ENCODE measurements at regions not wholly inside any gene's neighbourhood (a gene's known extent, or its start where the extent isn't known, plus 50 kb on each side); places are given as distances from the start of the nearest gene placed in this dataset.

DNA sequence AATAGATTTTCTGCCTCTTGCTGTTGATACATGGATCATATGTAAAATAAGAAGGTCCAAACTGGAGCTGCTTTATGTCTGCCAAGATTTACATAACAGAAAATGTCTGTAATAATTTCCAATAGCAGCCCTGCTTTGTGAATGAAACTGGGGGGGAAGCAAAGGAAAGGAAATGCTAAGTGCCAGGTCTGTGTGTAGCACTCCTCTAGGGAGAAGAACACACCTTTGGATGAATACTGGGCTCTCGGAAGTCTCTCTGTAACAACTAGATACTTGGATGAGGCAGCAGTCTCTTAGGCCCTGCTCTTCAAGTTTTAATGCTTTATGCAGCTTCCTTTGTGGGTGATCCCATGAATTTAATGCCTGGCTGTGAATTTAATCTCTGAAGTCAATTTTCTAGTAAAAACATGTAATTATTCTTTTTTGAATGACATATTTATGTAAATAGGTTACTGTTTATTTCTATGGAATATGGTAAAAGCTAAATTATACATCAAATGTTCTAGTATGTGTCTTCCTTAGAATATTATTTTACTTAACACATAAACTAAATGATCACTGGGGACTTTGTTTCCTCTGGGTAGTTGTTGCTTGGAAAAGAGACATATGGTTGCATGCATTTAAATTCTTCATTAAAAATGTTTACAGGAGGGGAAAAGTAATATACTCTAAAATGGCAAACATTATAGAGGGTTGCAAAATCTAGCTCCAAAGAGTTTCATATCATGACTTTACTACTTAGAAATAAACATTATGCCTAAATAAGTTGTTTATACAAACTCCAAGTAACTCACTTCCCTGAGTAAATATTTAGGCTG is 336.6 kb upstream of the CWC22 start:
- no peak for DNase-seq

DNA sequence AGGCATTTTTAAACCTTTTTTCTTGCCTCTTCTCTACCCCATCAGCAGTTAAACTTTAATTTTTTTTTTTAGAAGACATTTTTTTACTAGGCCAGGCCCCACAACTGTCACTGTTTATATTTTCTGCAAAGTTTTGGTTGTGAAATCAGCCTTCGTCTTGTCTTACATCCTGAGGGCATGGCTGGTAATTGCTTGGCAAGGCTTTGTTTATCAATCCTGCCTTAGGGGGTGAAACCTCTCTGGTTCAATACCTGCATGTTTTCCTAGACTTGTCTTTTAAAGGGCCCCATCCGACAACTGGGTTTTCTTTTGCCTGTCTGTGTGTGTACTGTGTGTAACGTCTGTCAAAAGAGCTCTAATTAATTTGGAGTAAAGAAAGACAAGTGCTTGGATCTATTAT is 330.0 kb upstream of the CWC22 start:
- DNase-seq, result no peak

DNA sequence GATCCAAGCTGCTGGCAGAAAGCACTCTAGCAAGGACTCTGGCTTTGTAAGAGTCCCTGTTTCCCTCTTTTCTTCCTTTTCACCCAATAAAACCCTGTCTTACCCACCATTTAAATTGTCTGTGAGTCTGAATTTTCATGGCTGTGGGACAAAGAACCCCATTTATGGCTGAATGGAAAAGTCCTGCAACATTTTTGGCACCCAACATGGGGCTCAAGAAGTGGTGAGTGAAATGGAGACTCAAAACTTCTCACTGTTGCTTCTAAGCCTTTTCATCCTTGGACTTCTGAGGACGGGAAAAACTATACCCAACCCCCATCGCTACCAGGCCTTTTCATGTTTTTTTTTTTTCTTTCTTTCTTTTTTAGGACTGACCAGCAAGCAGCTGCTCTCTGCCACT is 329.5 kb upstream of the CWC22 start:
- no peak for DNase-seq

DNA sequence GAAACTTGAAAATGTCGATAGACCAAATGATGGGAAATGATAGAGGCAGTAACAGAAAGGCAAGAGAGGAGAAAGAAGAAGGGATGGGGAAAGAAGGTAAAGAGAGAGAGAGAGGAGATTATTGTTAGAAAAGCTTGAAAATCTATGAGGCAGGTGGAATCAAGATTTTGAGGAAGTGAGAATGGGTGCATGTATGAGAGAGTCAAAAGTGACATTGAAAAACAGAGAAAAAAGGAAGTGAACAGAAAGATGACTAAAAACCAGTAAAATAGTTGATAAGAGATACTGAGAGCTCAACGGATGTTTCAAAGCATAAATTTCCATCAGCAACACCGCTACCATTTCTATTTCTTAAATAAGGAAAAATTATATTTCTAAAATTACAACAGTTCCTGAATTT is 327.4 kb upstream of the CWC22 start:
- no peak for DNase-seq

DNA sequence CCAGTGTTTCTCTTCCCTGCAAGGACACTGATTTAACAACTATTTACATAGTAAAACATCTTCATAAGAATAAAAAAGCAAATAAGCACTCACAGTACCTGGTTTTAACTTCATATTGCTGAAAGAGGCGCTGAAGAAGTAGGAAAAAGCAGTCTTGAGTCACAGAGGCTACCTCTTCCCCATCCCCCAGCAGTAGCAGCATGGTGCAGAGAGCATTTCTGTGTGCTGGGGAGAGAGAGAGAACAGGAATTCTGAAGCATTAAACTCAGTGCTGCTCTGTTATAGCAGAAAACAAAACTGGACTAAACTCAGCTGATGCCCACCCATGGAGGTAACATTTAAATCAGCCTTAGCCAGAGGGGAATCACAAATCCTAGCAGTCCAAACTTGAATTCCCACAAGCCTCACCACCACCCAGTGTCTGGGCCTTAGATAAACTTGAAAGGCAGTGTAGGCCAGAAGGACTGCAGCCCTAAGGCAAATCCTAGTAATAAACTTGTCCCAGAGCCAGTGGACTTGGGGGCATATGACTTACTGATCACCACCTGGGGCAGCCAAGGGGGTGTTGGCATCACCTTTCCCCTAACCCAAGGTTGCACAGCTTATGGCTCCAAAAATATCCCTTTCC is 321.8 kb upstream of the CWC22 start:
- DNase-seq, result no peak

DNA sequence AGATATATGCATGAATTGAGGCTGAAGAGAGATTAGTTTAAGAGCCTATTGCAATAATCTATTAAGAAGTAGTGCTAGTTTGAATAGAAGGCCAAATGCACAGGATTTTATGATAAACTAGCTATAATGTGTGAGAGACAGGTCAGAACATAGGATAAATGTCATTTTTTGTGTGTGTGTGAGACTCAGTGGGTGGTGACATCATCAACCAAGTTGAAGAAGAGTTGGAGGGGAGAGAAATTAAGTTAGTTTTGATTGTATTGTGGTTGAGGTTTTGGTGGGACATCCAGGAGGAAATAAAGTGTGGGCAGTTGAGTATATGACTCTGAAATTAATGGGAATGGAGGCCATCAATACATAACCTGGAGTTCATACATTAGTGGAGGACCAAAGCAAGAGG is 320.1 kb upstream of the CWC22 start:
- DNase-seq, result no peak

DNA sequence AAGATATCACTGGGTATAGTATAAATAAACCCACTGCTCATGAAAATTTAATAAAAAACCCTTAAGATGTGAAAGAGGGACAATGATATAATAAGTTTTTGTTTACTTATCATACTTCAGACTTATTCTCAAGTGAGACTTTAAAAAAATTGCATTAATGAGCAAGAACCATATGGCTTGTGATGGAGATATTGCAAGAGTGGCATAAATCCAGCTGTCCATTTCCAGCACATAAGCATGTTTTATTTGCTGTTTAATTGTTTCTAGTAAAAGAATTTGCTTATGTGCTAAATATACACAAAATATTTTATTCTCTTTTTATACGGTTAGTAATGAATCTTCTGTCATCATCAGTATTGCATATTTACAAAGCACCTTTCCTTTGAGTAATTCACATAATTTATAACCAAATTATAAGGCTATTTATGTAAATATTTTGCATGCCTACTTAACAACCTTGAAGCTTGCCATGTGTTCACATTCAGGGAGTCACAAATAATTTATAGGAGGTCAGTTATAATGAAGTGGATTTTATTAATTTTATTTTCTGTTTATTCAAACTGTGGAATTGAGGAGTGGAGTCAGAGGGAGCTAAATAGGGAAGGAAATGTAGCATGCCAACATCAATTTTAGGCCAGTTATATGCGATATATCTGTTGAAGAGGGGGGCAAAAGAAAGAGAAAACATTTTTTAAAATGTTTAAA is 318.5 kb upstream of the CWC22 start:
- DNase-seq, result no peak

DNA sequence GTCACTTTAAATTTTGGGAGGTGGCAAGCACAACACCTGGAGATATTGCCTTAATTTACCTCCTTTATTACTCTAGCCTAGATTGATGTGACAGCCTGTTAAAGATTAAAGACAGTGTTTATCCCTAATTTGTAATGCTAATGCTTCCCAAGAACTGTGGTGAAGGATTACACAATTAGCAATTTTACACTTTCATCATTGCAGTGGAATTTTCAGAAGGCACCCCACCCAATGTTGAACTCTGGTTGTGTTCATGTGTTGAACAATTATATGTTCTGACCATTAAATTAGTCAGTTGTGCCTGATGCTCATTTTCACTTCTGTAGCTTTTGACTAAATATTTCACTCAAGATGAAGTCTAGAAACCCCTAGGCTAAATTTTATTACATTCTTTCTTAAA is 317.1 kb upstream of the CWC22 start:
- no peak for DNase-seq

DNA sequence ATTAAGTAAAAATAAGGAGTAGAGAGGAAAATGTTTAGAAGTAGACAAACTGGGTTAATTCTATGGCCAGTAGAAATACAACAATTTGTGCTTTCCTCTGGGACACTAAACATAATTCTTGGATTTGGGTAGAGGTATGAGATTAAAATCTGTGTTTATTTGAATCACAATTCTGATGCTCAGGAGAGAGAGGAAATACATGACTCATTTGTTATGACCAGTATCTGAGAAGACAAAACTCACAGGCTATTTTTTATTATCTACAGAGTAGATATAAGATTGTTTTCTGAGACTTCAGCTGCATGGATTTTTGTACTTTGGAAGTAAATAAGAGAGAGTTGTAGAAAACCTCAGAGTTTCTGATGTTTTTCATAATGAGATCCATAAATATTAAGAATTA is 315.7 kb upstream of the CWC22 start:
- DNase-seq, result no peak

DNA sequence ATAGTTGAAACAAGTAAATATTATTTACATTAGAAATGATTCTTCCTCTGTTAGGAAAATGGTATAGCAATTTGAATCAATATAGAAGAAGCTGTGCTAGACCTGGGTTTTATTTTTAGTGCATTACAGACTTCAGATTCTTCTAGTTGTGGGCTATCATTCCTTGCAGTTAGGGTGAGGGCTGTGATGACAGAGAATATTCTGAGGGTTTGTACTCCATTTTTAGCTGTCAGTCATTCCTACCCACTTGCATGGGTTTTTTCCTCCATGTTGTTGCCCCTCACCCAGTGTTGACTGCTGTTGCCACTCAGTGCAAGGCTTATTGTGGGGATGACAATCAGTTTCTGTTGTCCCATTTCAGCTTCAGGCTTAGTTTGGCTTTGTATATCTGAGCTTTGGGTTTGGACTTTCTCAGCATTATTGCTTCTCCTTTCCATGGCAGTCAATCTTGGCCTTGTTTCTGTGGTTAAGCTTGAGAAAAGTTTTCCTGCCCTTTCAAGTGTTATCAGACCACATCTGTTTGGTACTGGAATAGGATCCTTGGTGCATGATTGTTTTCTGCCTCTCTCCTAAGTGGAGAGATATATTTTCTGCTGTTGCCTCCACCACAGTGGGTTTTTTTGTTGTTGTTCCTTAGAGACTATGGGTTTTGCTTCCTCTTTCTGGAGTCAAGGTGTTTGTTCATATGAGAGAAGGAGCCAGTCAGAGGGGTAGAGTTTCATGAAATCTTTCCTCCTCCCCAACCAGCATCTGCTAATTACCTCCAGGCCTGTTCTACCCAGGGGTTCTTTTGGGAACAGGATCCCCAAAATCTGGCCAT is 312.7 kb upstream of the CWC22 start:
- DNase-seq, result no peak

DNA sequence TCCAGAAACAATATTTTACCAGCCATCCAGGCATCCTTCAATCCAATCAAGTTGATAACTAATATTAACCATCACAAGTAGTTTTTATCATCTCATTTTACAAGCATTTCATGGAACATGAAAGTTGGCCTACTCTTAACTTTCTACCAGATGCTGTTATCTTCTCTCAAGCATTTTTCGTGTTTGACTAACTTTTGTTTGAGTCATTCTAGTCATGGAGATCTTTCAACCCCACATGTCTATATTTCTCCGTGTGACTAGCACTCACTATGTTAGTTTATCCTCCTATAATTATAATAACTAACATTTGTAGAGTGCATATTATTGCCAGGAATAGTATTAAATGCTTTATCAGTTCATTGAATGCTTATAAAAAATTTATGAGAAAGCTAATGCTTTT is 307.0 kb upstream of the CWC22 start:
- DNase-seq, result no peak

DNA sequence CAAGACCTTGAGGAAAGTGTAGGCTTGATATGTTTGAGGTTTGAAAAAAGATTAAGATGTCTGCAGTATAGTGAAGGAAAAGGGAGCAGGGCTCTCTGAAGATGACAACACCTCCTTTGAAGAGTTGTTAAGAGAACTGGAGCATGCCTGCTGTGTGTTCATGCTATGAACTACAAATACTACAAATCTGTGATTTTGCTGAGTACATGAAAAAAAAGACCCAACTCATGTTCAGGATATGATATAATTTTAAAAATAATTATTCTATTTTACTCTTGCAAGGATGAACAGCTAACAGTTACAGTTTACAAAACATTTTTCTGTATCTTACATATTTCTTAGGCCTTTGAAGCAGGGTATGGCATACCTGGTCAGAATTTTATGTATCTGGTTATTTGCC is 305.4 kb upstream of the CWC22 start:
- no peak for DNase-seq

DNA sequence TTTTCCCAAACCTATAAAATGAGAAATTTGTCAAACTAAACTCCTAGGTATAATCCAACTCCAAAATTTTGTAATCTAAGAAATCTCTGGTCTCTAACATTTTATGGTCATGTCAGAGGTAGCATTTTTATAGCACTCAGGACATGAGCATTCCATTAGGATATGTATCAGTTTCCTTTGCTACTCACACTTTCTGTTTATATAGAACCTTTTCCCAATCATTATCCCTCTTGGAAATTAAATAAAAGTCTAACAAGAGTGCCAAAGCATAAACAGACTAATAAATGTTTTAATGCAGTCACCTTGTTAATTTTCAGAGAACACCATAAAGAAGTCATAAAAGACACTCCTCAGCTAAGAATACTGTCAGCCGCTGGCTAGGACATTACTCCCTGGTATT is 300.0 kb upstream of the CWC22 start:
- DNase-seq, result no peak

DNA sequence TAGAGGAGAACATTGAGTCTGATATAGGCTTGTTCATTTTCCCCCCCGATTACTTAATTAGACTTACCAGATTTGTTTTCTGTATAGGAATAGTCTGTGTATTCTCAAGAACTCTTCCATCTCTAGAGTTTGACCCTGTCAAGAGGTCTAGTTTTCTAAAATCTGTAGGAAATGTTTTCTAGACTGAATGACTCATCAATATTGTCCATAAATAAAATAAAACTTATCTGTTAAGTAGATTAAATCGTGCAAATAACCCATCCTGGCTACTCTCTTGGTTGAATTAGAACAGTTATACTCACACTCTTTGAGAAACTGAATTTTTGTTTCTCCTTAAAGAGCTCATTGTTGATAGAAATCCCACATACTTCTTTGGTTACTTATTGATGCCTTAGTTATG is 299.2 kb upstream of the CWC22 start:
- DNase-seq, result no peak

DNA sequence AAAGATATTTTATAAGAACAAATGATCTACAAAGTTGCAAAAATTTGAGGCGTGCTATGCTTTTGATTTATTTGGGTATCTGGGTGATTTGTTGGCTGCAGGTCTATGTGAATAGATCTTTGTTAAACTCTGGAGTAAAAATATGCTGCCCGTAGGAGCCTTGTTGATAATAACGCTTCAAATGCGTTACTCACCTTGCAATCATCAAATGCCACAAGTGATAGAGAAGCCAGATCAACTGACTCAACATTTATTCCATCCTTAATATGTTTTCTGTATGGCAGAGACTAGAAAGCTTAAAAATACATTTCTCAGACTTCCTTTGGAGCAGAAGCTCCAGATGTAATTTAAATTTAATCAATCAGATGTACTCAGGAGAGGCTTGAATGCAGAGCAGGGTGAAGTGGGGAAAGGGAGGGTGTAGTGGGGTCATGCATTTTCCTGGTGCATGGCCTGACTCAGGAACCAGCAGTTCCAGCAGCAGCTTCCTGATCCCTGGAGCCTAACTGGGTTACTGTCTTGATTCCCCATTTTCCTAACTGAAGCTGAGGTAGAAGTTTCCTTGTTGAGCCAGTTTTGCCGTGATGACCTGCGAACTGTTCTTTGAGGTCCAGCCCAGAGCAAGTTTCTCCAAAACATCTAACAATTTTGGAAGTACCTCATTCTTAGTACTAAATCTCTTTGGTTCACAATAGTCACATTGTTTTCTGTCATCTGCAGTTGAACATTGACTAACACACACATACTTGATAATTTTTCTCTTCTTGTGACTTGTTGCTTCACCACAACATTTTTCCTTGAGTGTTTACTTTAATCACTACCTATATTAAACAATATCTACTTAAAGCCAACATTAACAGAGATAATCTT is 284.7 kb upstream of the CWC22 start:
- DNase-seq, result no peak

DNA sequence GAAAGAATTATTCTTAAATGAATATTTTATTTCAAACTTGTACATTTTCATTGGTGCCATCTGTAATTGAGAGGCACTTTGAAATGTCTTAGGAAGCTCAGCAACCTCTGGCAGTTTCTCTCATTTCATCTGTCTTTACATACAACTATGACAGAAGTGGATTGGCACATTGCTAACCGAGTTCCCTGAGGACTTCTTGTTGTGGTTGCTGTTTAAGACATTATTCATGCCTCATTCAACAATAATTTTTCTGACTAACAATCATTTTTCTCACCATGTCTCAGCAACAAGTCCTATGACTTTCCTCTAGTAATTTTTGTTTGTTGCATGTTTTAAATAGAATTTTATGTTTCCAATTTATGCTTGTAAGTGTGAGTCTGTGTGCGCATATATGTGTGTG is 284.0 kb upstream of the CWC22 start:
- no peak for DNase-seq

DNA sequence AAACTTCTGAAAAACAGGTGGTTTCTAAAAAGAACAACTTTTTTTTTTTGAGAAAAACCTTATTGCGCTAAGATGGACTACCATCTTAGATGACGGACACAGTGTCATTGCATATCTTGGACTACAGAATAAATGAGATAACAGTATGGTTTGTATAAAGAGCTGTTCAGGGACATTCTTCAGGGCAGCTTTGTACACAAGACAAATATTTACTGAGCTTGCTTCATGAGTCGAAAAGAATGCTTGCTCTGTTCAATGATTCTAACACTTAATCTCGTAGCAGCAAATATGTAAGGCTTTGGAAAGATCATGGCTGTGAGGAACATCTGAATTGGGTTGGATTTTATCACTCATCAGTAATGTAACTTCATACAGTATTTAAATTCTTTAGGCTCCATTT is 282.5 kb upstream of the CWC22 start:
- no peak for DNase-seq

DNA sequence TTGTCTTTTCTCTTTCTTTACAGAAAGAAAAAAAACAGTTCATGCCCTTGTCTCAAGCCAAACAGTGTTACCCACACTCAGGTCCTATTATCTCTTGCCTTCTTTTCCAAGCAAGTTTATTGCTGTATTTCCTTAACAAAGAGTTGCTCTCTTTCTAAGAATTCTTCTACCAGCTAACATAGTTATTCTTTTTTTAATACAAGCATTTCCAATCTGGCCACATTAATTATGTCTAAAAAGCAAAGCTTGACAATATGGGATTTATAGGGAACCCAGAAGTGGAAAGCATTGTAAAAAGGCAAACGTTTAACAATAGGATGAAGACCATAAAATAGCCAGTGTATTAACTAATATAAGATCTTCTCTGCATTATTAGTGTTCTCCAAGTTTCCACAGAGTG is 272.5 kb upstream of the CWC22 start:
- DNase-seq, result no peak

DNA sequence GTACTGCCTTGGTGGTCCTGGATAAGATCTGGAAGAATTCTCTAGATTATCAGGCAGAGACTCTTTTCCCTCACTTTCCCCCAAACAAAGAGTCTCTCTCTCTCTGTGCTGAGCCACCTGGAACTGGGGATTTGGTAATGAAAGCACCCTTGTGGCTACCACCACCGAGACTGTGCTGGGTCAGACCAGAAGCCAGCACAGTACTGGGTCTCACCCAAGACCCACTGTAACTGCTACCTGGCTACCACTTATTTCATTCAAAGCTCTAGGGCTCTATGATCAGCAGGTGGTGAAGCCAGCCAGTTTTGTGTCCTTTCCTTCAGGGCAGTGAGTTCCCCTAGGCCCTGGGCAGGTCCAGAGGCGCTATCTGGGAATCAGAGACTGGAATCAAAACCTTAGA is 269.6 kb upstream of the CWC22 start:
- no peak for DNase-seq

DNA sequence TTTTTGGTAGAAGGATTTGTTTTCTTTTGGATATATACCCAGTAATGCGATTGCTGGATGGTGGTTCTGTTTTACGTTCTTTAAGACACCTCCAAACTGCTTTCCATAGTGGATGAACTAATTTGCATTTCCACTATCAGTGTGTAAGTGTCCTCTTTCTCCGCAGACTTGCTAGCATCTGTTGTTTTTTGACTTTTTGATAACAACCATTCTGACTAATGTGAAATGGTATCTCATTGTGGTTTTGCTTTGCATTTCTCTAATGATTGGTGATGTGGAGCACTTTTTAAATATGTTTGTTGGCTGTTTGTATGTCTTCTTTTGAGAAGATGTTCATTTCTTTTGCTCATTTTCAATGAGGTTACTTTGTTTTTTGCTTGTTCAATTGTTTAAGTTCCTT is 260.9 kb upstream of the CWC22 start:
- no peak for DNase-seq

DNA sequence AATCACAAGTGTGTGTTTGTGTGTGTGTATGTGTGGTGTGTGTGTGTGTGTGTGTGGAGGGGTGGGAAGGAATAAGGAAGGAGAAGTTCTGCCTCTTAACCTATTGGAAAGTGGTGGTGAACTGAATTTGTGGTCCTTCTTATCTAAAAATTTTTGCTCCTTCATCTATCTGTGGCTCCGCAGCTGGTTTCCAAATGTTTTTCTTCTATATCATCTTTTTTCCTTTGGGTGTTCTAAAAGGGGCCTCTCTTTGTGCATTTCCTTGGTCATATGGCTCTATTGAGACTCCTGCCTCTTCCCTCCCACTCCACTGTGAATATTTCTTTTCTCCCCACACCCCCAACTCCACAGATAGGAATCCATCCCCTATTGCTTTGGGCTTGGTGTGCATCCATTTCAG is 254.9 kb upstream of the CWC22 start:
- no peak for DNase-seq

DNA sequence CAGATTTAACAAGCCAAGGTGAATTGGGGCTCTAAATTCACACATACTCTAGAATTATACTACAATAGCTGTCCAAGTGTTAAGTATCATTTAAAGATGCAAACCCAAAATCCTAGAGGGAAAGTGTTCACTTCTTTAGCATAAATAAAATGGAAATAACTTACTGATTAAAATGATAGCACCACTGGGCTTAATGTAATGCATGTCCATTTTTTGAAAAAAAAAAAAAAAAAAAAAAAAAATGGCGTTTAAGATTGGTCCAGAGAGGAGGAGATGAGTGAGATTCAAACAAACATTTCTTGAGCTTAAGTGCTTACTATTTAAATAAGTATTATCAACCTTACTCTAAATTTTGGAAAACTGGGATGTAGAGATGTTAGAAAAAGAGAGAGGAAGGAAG is 251.5 kb upstream of the CWC22 start:
- no peak for DNase-seq

Data from CD4-positive, alpha-beta T cell treated with Interleukin-21 for 1 hour (primary cell).